OCI-LY3 (cell line): ENCODE measurements at regions not wholly inside any gene's neighbourhood (a gene's known extent, or its start where the extent isn't known, plus 50 kb on each side); places are given as distances from the start of the nearest gene placed in this dataset.

Source experiments
- H2AFZ ChIP-seq: fragments of 200-600, 300-600 bp; shearing (Covaris generic); 2 replicates; pipeline ENCODE4 v1.6.0; 2014; ENCODE audit warnings: antibody characterized with exemption, low read depth, low read length
- H3K27ac ChIP-seq: fragments of 200-600, 300-600 bp; sonication (generic); 2 replicates; pipeline ENCODE4 v1.5.1; 2014; ENCODE audit warnings: mild to moderate bottlenecking, low read length, moderate library complexity, mixed read lengths
- H3K27me3 ChIP-seq: fragments of 200-600, 300-600 bp; sonication (generic); 2 replicates; pipeline ENCODE4 v1.6.1; 2014; ENCODE audit warnings: low read depth, low read length, mixed read lengths
- H3K36me3 ChIP-seq: fragments of 200-600, 300-600 bp; sonication (generic); replicated peaks from 2 replicates; pipeline ENCODE3; 2014; ENCODE audit warnings: low read depth, low read length, mixed read lengths
- H3K4me1 ChIP-seq: fragments of 300-600, 200-600 bp; sonication (generic); 2 replicates; pipeline ENCODE4 v1.6.1; 2014; ENCODE audit warnings: low read length, mixed read lengths
- H3K4me2 ChIP-seq: fragments of 200-600, 300-600 bp; sonication (generic); 2 replicates; pipeline ENCODE4 v1.6.1; 2014; ENCODE audit warnings: low read length, mixed read lengths
- H3K4me3 ChIP-seq: fragments of 300-600, 200-600 bp; sonication (generic); 2 replicates; pipeline ENCODE4 v1.5.1; 2014; ENCODE audit warnings: antibody characterized with exemption, mild to moderate bottlenecking, low read length, moderate library complexity
- H3K79me2 ChIP-seq: fragments of 300-600, 200-600 bp; shearing (Covaris generic); 2 replicates; pipeline ENCODE4 v1.6.1; 2014; ENCODE audit warnings: mild to moderate bottlenecking, low read length, mixed read lengths
- H3K9ac ChIP-seq: fragments of 300-600, 200-600 bp; shearing (Covaris generic); 2 replicates; pipeline ENCODE4 v1.6.0; 2014; ENCODE audit warnings: mild to moderate bottlenecking, low read length, moderate library complexity
- H3K9me3 ChIP-seq: fragments of 200-600, 300-600 bp; shearing (Covaris generic); 2 replicates; pipeline ENCODE4 v1.6.1; 2014; ENCODE audit warnings: low read length, mixed read lengths; ENCODE audit not compliant: insufficient read depth
- H4K20me1 ChIP-seq: fragments of 200-600, 300-600 bp; sonication (generic); 2 replicates; pipeline ENCODE4 v1.6.1; 2016; ENCODE audit warnings: low read length, mixed read lengths; ENCODE audit not compliant: insufficient read depth
- CTCF ChIP-seq: fragments of 200-600, 300-600 bp; sonication (generic); IDR thresholded peaks from 2 replicates; pipeline ENCODE4 v1.5.1; 2014; ENCODE audit warnings: antibody characterized with exemption, low read length, low read depth
- EZH2phosphoT487 ChIP-seq: fragments of 200-600 bp; shearing (Covaris generic); IDR thresholded peaks from 2 replicates; pipeline ENCODE4 v1.6.1; 2018; ENCODE audit warnings: antibody characterized with exemption, mixed run types, low read depth

DNA sequence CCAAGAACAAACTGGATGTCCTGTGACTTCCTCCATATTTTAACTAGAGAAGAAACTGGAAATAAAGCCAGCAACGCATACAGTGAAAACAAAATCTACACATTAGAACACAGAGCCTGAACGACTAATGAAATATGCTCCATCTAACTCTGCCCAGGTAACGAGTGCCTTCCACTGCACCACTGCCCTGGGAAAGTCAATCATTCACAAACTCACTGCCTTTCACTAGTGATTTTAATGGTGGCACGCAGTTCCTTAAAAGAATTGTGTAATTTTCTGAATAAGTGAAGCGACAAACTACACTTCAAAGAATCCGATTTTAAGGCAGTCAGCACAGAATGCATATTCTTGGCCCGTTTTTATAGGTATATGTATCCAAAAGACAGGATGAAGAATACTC, 416.0 kb downstream of the SHQ1 start:
- no peaks in the 10 kb centered on the region for H3K9me3 ChIP-seq
- H3K79me2 ChIP-seq: peaks cover 75% of the 10 kb centered on the region
- H3K27me3 ChIP-seq: peaks cover 42% of the 10 kb centered on the region
- peaks cover 29% of the 10 kb centered on the region for H3K4me1 ChIP-seq
- H3K36me3 ChIP-seq: peaks cover 9% of the 10 kb centered on the region
- TF ChIP-seq CTCF (no peak), EZH2phosphoT487 (no peak)
- H3K27ac ChIP-seq: no peak overlapping the region
- H3K9ac ChIP-seq: no peak overlapping the region
- H3K4me3 ChIP-seq: no peak overlapping the region
- H3K4me2 ChIP-seq: no peak overlapping the region
- H4K20me1 ChIP-seq: peaks cover 93% of the 10 kb centered on the region
- H2AFZ ChIP-seq: no peak overlapping the region

DNA sequence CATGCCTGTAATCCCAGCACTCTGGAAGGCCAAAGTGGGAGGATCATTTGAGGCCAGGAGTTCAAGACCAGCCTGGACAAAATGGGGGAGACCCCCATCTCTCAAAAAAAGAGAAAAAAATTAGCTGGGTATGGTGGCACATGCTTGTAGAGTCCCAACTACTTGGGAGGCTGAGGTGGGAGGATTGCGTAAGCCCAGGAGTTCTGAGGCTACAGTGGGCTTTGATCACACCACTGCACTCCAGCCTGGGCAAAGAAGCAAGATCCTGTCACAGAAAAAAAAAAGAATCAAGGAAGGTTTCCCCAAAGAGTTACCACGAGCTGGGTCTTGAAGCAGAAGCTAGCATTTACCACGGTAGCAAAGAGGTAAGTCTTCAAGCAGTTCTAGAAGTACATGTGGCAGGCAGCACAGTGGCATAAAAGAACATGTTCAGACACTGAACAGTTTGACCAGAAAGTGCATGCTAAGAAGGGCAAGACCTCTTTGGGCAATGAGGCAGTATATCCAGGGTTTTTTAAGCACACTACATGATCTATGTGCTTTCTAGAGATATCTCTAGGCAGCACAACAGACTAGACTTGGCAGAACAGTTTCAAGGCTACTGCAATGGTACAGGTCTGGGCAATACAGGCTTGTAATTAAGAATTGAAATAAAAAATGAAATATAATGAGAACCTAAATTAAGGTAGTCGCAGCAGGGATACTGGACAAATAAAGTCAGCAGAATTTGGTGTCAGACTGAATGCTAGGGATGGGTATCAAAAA, 418.5 kb downstream of the SHQ1 start:
- Histone ChIP-seq H3K9me3 (no peaks in the 10 kb centered on the region), H3K27me3 (peaks cover 54% of the 10 kb centered on the region), H3K4me1 (peaks cover 51% of the 10 kb centered on the region), H3K27ac (no peak overlapping the region), H3K36me3 (no peaks in the 10 kb centered on the region), H2AFZ (no peak overlapping the region), H3K4me3 (no peak overlapping the region), H4K20me1 (peaks cover 96% of the 10 kb centered on the region), H3K9ac (no peak overlapping the region), H3K79me2 (peaks cover 69% of the 10 kb centered on the region), H3K4me2 (no peak overlapping the region)
- TF ChIP-seq EZH2phosphoT487: no peak
- TF ChIP-seq CTCF: no peak

- H3K79me2 ChIP-seq: peaks cover 67% of the 10 kb centered on the region
- no peak for TF ChIP-seq EZH2phosphoT487
- no peak for TF ChIP-seq CTCF
- no peak overlapping the region for H3K27ac ChIP-seq
- H3K36me3 ChIP-seq: no peaks in the 10 kb centered on the region
- peak overlapping the region; percentile 13 for H3K4me2 ChIP-seq
- H3K4me3 ChIP-seq: no peak overlapping the region
- no peak overlapping the region for H3K9ac ChIP-seq
- H3K9me3 ChIP-seq: no peaks in the 10 kb centered on the region
- H4K20me1 ChIP-seq: peaks cover 96% of the 10 kb centered on the region
- peaks cover 60% of the 10 kb centered on the region for H3K27me3 ChIP-seq
- peaks cover 51% of the 10 kb centered on the region for H3K4me1 ChIP-seq
- no peak overlapping the region for H2AFZ ChIP-seq
Measured at GRCh38 chr3:72428803-72429202, 419.4 kb downstream of the SHQ1 start.

- H3K4me2 ChIP-seq: peak overlapping the region; percentile 72
- peaks cover 70% of the 10 kb centered on the region for H3K79me2 ChIP-seq
- peaks cover 93% of the 10 kb centered on the region for H4K20me1 ChIP-seq
- H3K27me3 ChIP-seq: peaks cover 62% of the 10 kb centered on the region
- H3K36me3 ChIP-seq: peaks cover 7% of the 10 kb centered on the region
- H3K27ac ChIP-seq: no peak overlapping the region
- H3K9me3 ChIP-seq: peaks cover under 1% of the 10 kb centered on the region; the same call in 1 of the 2 replicates
- H3K9ac ChIP-seq: no peak overlapping the region
- no peak overlapping the region for H2AFZ ChIP-seq
- peak overlapping the region; percentile 54 for H3K4me3 ChIP-seq
- H3K4me1 ChIP-seq: peaks cover 50% of the 10 kb centered on the region
- TF ChIP-seq CTCF: no peak
Measured at GRCh38 chr3:72427624-72428023, 420.6 kb downstream of the SHQ1 start.
